Left lung (tissue), 4 donors: ENCODE measurements at regions not wholly inside any gene's neighbourhood (a gene's known extent, or its start where the extent isn't known, plus 50 kb on each side); places are given as distances from the start of the nearest gene placed in this dataset.
"Not testable (repeated sequence)": the region's sequence is repeated elsewhere in the genome, so short reads cannot be mapped to it uniquely, and the experiment has no call there.

Experiments used
- ATAC-seq: fragments of 200-7000 bp; cut with Tn5 transposase; one replicate; pipeline ENCODE4 v1.9.1; 2020; ENCODE audit warnings: moderate library complexity
- DNase-seq, 4 donors: peaks; one replicate each; pipeline ENCODE4 v3.0.0-alpha.2; 2013 to 2020
- H3K27ac ChIP-seq, 2 donors: fragments of 200-600 bp; sonication (generic) in 1 of 2; one replicate each; pipeline versions ENCODE4 v1.5.0 to v1.8.0; 2020 to 2021
- H3K27me3 ChIP-seq, 2 donors: fragments of 200-600 bp; sonication (generic) in 1 of 2; one replicate each; pipeline versions ENCODE4 v1.5.0 to v1.8.0; 2020 to 2021
- H3K36me3 ChIP-seq, 2 donors: fragments of 200-600 bp; sonication (generic) in 1 of 2; one replicate each; pipeline versions ENCODE4 v1.5.0 to v1.8.0; 2020 to 2021
- H3K4me1 ChIP-seq, 2 donors: fragments of 200-600 bp; one replicate each; pipeline ENCODE4 v1.8.0; 2021
- H3K4me3 ChIP-seq, 2 donors: fragments of 200-600 bp; sonication (generic) in 1 of 2; one replicate each; pipeline versions ENCODE4 v1.5.0 to v1.8.0; 2020 to 2021; ENCODE audit warnings: mild to moderate bottlenecking in 1 of 2
- H3K9me3 ChIP-seq, 2 donors: fragments of 200-600 bp; sonication (generic) in 1 of 2; one replicate each; pipeline versions ENCODE4 v1.5.0 to v1.8.0; 2020 to 2021
- CTCF ChIP-seq, 2 donors: fragments of 200-600 bp; sonication (generic) in 1 of 2; IDR thresholded peaks; one replicate each; pipeline versions ENCODE4 v1.5.0 to v1.8.0; 2021; ENCODE audit warnings: antibody characterized with exemption in 2 of 2
- intact Hi-C, 2 donors: fragments of 100-400 bp; cut with DNase I; formaldehyde crosslinking; loops; one replicate each; pipeline versions ENCODE4 v1.11.2 to v1.14.2; 2022
- donor health status: DM: no; HTN: yes; CAD: no.
- donor health status: DM: no; HTN: no; CAD: no.

GRCh38 chr5:169389318-169389717 is 88.4 kb upstream of the SLIT3 start:
- Histone ChIP-seq H3K36me3 (no peaks in the 10 kb centered on the region), H3K4me3 (no peak overlapping the region), H3K27ac (no peak overlapping the region), H3K9me3 (no peaks in the 10 kb centered on the region), H3K27me3 (no peaks in the 10 kb centered on the region), H3K4me1 (no peaks in the 10 kb centered on the region)
- no peak for ATAC-seq
- TF ChIP-seq CTCF (IDR thresholded peaks at IDR 0.05), result no peak
- intact Hi-C loops, result no loop called here
- DNase-seq, result no peak

GRCh38 chr5:169385636-169386035 is 84.7 kb upstream of the SLIT3 start:
- Histone ChIP-seq H3K27ac (no peak overlapping the region), H3K36me3 (no peaks in the 10 kb centered on the region), H3K4me1 (no peaks in the 10 kb centered on the region), H3K27me3 (no peaks in the 10 kb centered on the region), H3K9me3 (no peaks in the 10 kb centered on the region), H3K4me3 (no peak overlapping the region)
- no peak for TF ChIP-seq CTCF (IDR thresholded peaks at IDR 0.05)
- no peak for DNase-seq
- intact Hi-C loops, result no loop called here
- no peak for ATAC-seq

- Histone ChIP-seq H3K4me3 (no peak overlapping the region), H3K27me3 (no peaks in the 10 kb centered on the region), H3K27ac (no peak overlapping the region), H3K4me1 (no peaks in the 10 kb centered on the region), H3K9me3 (no peaks in the 10 kb centered on the region), H3K36me3 (no peaks in the 10 kb centered on the region)
- intact Hi-C loops, result no loop called here
- DNase-seq (no peak), ATAC-seq (no peak)
- no peak for TF ChIP-seq CTCF (IDR thresholded peaks at IDR 0.05)
Observed at GRCh38 chr5:169384661-169385060, 83.7 kb upstream of the SLIT3 start.

- Histone ChIP-seq H3K4me3 (no peak overlapping the region), H3K27me3 (no peaks in the 10 kb centered on the region), H3K9me3 (peaks cover 0 to 12% of the 10 kb centered on the region in 2 donors), H3K36me3 (no peaks in the 10 kb centered on the region), H3K4me1 (no peaks in the 10 kb centered on the region), H3K27ac (no peak overlapping the region)
- TF ChIP-seq CTCF (IDR thresholded peaks at IDR 0.05), result no peak
- intact Hi-C loops, result no loop called here
- no peak for ATAC-seq
- no peak for DNase-seq
Observed at GRCh38 chr5:169374761-169375160, 73.8 kb upstream of the SLIT3 start.

- H3K36me3 ChIP-seq, result no peaks in the 10 kb centered on the region
- no peaks in the 10 kb centered on the region for H3K27me3 ChIP-seq
- H3K27ac ChIP-seq, result no peak overlapping the region
- ATAC-seq, result no peak
- peaks cover 0 to 12% of the 10 kb centered on the region in 2 donors for H3K9me3 ChIP-seq
- H3K4me1 ChIP-seq, result no peaks in the 10 kb centered on the region
- intact Hi-C loops, result no loop called here
- H3K4me3 ChIP-seq, result no peak overlapping the region
- TF ChIP-seq CTCF (IDR thresholded peaks at IDR 0.05), result no peak
- DNase-seq, result no peak
Observed at GRCh38 chr5:169374111-169374510, 73.2 kb upstream of the SLIT3 start.

GRCh38 chr5:169371801-169372200 is 70.9 kb upstream of the SLIT3 start:
- not testable (repeated sequence) for DNase-seq, ATAC-seq, H3K4me1 ChIP-seq

More at GRCh38 chr5:169371801-169372200, 70.9 kb upstream of the SLIT3 start:
- H3K27ac ChIP-seq, H3K4me3 ChIP-seq, H3K27me3 ChIP-seq, intact Hi-C loops, H3K36me3 ChIP-seq: not testable (repeated sequence)
- H3K9me3 ChIP-seq, result peaks cover 0 to 12% of the 10 kb centered on the region in 2 donors
